PC-9 (cell line): ENCODE measurements at regions not wholly inside any gene's neighbourhood (a gene's known extent, or its start where the extent isn't known, plus 50 kb on each side); places are given as distances from the start of the nearest gene placed in this dataset.

Experiments
- CTCF ChIP-seq: fragments of 200-600 bp; sonication (generic); conservative IDR thresholded peaks from 2 replicates; pipeline ENCODE4 v1.6.1; 2017; ENCODE audit warnings: mixed run types, antibody characterized with exemption, mild to moderate bottlenecking, moderate library complexity
- EZH2 ChIP-seq: fragments of 200-600 bp; sonication (generic); IDR thresholded peaks from 2 replicates; pipeline ENCODE4 v1.8.0; 2017; ENCODE audit warnings: antibody characterized with exemption, low read depth

GRCh38 chr7:20892776-20893175 lies 106.1 kb upstream of the SP8 start:
- TF ChIP-seq CTCF = no peak
- no peak for TF ChIP-seq EZH2
